Neural cell (in vitro differentiated cells): ENCODE measurements at regions not wholly inside any gene's neighbourhood (a gene's known extent, or its start where the extent isn't known, plus 50 kb on each side); places are given as distances from the start of the nearest gene placed in this dataset.
"Not testable (repeated sequence)": the region's sequence is repeated elsewhere in the genome, so short reads cannot be mapped to it uniquely, and the experiment has no call there.

Experiments
- H2AFZ ChIP-seq: fragments of 200-600, 300-800 bp; sonication (generic), shearing (Covaris generic); 2 replicates; pipeline ENCODE4 v1.6.0; 2014; ENCODE audit warnings: low read depth, mild to moderate bottlenecking, antibody characterized with exemption, low read length, moderate library complexity
- H3F3A ChIP-seq: fragments of 200-600 bp; shearing (Covaris generic); 2 replicates; pipeline ENCODE4 v1.6.1; 2016; ENCODE audit warnings: mild to moderate bottlenecking, moderate library complexity, mixed read lengths, antibody characterized with exemption, low read length; ENCODE audit not compliant: insufficient read depth, poor library complexity, severe bottlenecking
- H3K27ac ChIP-seq: fragments of 200-600, 300-800 bp; sonication (generic), shearing (Covaris generic); 2 replicates; pipeline ENCODE4 v1.5.1; 2014; ENCODE audit warnings: mild to moderate bottlenecking, low read length, moderate library complexity
- H3K27me3 ChIP-seq: fragments of 300-800, 200-600 bp; sonication (generic), shearing (Covaris generic); 2 replicates; pipeline ENCODE4 v1.6.0; 2014; ENCODE audit warnings: mild to moderate bottlenecking, low read depth, low read length, moderate library complexity; ENCODE audit not compliant: insufficient read depth
- H3K36me3 ChIP-seq: fragments of 300-800, 200-600 bp; sonication (generic), shearing (Covaris generic); 2 replicates; pipeline ENCODE4 v1.5.1; 2014; ENCODE audit warnings: mild to moderate bottlenecking, antibody characterized with exemption, low read length, moderate library complexity; ENCODE audit not compliant: insufficient read depth
- H3K4me2 ChIP-seq: fragments of 300-800, 200-600 bp; sonication (generic), shearing (Covaris generic); 2 replicates; pipeline ENCODE4 v1.6.0; 2014; ENCODE audit warnings: mild to moderate bottlenecking, low read length
- H3K4me3 ChIP-seq: fragments of 300-800, 200-600 bp; sonication (generic), shearing (Covaris generic); 2 replicates; pipeline ENCODE4 v1.5.1; 2014; ENCODE audit warnings: mild to moderate bottlenecking, low read length, moderate library complexity
- H3K79me2 ChIP-seq: fragments of 200-600 bp; shearing (Covaris generic); replicated peaks from 2 replicates; pipeline ENCODE4 v1.6.0; 2014; ENCODE audit warnings: mild to moderate bottlenecking, low read length, moderate library complexity; ENCODE audit not compliant: insufficient read depth
- H3K9ac ChIP-seq: fragments of 300-800, 200-600 bp; sonication (generic), shearing (Covaris generic); 2 replicates; pipeline ENCODE4 v1.6.1; 2016; ENCODE audit warnings: mild to moderate bottlenecking, low read length, mixed read lengths
- H3K9me2 ChIP-seq: fragments of 200-600 bp; shearing (Covaris generic); 2 replicates; pipeline ENCODE4 v1.6.1; 2016; ENCODE audit warnings: mild to moderate bottlenecking, low read length, mixed read lengths; ENCODE audit not compliant: insufficient read depth
- H3K9me3 ChIP-seq: fragments of 200-600, 300-800 bp; sonication (generic), shearing (Covaris generic); 2 replicates; pipeline ENCODE4 v1.6.1; 2016; ENCODE audit warnings: mild to moderate bottlenecking, mixed run types, low read length, moderate library complexity, mixed read lengths
- H4K20me1 ChIP-seq: fragments of 200-600 bp; shearing (Covaris generic); 2 replicates; pipeline ENCODE4 v1.6.1; 2016; ENCODE audit warnings: mild to moderate bottlenecking, mixed run types; ENCODE audit not compliant: insufficient read depth
- EP300 ChIP-seq: fragments of 450-650 bp; conservative IDR thresholded peaks from 2 replicates; pipeline ENCODE4 v1.6.1; 2014; ENCODE audit warnings: antibody characterized with exemption, mild to moderate bottlenecking, moderate library complexity; ENCODE audit not compliant: poor library complexity, severe bottlenecking
- EZH2 ChIP-seq: fragments of 200-600, 300-800 bp; shearing (Covaris generic), sonication (generic); IDR thresholded peaks from 2 replicates; pipeline ENCODE4 v1.6.1; 2014; ENCODE audit warnings: antibody characterized with exemption, low read length, borderline replicate concordance, mild to moderate bottlenecking; ENCODE audit not compliant: insufficient read depth, poor library complexity, severe bottlenecking
- MXI1 ChIP-seq: fragments of 450-650 bp; conservative IDR thresholded peaks from 2 replicates; pipeline ENCODE4 v1.6.1; 2014; ENCODE audit warnings: antibody characterized with exemption, mild to moderate bottlenecking; ENCODE audit not compliant: poor library complexity, severe bottlenecking
- POLR2AphosphoS5 ChIP-seq: IDR thresholded peaks from 2 replicates; pipeline ENCODE4 v1.6.1; 2012
- RAD21 ChIP-seq: fragments of 450-650 bp; conservative IDR thresholded peaks from 2 replicates; pipeline ENCODE4 v1.6.1; 2014; ENCODE audit warnings: antibody characterized with exemption, mild to moderate bottlenecking, moderate library complexity
- REST ChIP-seq: IDR thresholded peaks from 2 replicates; pipeline ENCODE4 v1.6.1; 2012; ENCODE audit warnings: borderline replicate concordance
- SMC3 ChIP-seq: fragments of 450-650 bp; conservative IDR thresholded peaks from 2 replicates; pipeline ENCODE4 v1.6.1; 2014; ENCODE audit warnings: antibody characterized with exemption, mild to moderate bottlenecking, moderate library complexity; ENCODE audit not compliant: poor library complexity
- TAF1 ChIP-seq: IDR thresholded peaks from 2 replicates; pipeline ENCODE4 v1.6.1; 2012; ENCODE audit warnings: low read depth
- TF ChIP-seq, protein P1 (sequence below): fragments of 450-650 bp; IDR thresholded peaks from 2 replicates; pipeline ENCODE4 v1.5.1; 2014; ENCODE audit warnings: antibody characterized with exemption, mild to moderate bottlenecking, moderate library complexity; ENCODE audit not compliant: poor library complexity, severe bottlenecking

DNA sequence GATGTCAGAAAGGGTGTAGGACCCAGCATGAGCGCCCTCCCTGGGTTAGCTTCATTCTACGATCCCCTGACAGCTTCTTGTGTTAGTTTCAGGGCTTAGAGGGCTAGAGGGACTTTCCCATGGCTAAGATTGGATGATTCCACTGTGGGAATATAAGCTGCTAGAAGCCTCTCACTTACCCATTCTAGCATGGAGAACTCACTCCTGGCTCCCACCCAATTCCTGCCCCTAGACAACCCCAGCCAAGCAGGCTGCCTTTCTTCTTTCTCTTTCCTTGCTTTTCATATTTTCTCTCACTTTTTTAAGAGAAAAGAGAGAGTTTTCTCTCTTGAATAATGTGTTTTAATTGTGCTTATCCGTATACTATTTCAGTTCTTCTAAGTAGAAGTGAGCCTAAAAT, 335.1 kb upstream of the CNTN6 start:
- H3K9me3 ChIP-seq = no peaks in the 10 kb centered on the region

GRCh38 chr3:759106-759505, 333.7 kb upstream of the CNTN6 start:
- Histone ChIP-seq H3K4me2 (no peak overlapping the region), H4K20me1 (no peaks in the 10 kb centered on the region), H3K36me3 (no peaks in the 10 kb centered on the region), H3K79me2 (no peaks in the 10 kb centered on the region), H3K9ac (no peak overlapping the region), H2AFZ (no peak overlapping the region), H3K9me3 (no peaks in the 10 kb centered on the region), H3K9me2 (no peaks in the 10 kb centered on the region), H3K27ac (no peak overlapping the region), H3F3A (no peaks in the 10 kb centered on the region), H3K4me3 (no peak overlapping the region), H3K27me3 (no peaks in the 10 kb centered on the region)
- TF ChIP-seq EZH2 (no peak), POLR2AphosphoS5 (no peak)

More for the DNA sequence above, 335.1 kb upstream of the CNTN6 start:
- no peak overlapping the region for H3K27ac ChIP-seq
- H3K9me2 ChIP-seq = no peaks in the 10 kb centered on the region
- H3K4me3 ChIP-seq = no peak overlapping the region
- H2AFZ ChIP-seq = no peak overlapping the region
- no peaks in the 10 kb centered on the region for H4K20me1 ChIP-seq
- no peak for TF ChIP-seq TAF1
- no peak for TF ChIP-seq RAD21
- TF ChIP-seq, protein P1, sequence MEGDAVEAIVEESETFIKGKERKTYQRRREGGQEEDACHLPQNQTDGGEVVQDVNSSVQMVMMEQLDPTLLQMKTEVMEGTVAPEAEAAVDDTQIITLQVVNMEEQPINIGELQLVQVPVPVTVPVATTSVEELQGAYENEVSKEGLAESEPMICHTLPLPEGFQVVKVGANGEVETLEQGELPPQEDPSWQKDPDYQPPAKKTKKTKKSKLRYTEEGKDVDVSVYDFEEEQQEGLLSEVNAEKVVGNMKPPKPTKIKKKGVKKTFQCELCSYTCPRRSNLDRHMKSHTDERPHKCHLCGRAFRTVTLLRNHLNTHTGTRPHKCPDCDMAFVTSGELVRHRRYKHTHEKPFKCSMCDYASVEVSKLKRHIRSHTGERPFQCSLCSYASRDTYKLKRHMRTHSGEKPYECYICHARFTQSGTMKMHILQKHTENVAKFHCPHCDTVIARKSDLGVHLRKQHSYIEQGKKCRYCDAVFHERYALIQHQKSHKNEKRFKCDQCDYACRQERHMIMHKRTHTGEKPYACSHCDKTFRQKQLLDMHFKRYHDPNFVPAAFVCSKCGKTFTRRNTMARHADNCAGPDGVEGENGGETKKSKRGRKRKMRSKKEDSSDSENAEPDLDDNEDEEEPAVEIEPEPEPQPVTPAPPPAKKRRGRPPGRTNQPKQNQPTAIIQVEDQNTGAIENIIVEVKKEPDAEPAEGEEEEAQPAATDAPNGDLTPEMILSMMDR = no peak
- TF ChIP-seq EP300 = no peak
- TF ChIP-seq MXI1 = no peak
- no peak for TF ChIP-seq POLR2AphosphoS5
- H3K36me3 ChIP-seq = no peaks in the 10 kb centered on the region
- H3K79me2 ChIP-seq = no peaks in the 10 kb centered on the region
- H3K4me2 ChIP-seq = no peak overlapping the region
- H3F3A ChIP-seq = no peaks in the 10 kb centered on the region
- no peaks in the 10 kb centered on the region for H3K27me3 ChIP-seq
- no peak overlapping the region for H3K9ac ChIP-seq

DNA sequence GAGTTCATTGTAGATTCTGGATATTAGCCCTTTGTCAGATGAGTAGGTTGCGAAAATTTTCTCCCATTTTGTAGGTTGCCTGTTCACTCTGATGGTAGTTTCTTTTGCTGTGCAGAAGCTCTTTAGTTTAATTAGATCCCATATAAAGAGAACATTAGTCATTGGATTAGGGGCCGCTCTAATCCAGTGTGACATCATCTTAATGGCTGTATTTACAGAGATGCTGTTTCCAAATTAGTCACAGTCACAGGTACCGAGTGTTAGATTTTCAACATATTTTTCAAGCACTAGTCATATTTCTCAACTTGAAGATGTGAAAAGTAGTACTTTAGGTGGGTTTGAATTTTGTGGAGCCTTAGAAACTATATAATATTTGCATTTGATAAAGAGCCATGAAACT, 319.4 kb upstream of the CNTN6 start:
- H2AFZ ChIP-seq, H3K9me3 ChIP-seq, H3F3A ChIP-seq, H3K36me3 ChIP-seq, H3K79me2 ChIP-seq, H3K9me2 ChIP-seq, H3K4me2 ChIP-seq, H3K27me3 ChIP-seq, H3K27ac ChIP-seq, H3K9ac ChIP-seq, H3K4me3 ChIP-seq, H4K20me1 ChIP-seq: not testable (repeated sequence)

GRCh38 chr3:775178-775880, 317.5 kb upstream of the CNTN6 start:
- Histone ChIP-seq H3K9me3 (no peaks in the 10 kb centered on the region), H3K9ac (no peak overlapping the region), H3K9me2 (no peaks in the 10 kb centered on the region), H3K79me2 (no peaks in the 10 kb centered on the region), H3F3A (no peaks in the 10 kb centered on the region), H3K4me2 (no peak overlapping the region), H3K27me3 (no peaks in the 10 kb centered on the region), H3K36me3 (no peaks in the 10 kb centered on the region), H2AFZ (no peak overlapping the region), H3K4me3 (peak overlapping the region; percentile 0), H3K27ac (no peak overlapping the region), H4K20me1 (no peaks in the 10 kb centered on the region)
- TF ChIP-seq, protein P1 = no peak
- no peak for TF ChIP-seq POLR2AphosphoS5
- TF ChIP-seq EZH2 = no peak
- no peak for TF ChIP-seq RAD21
- no peak for TF ChIP-seq EP300
- no peak for TF ChIP-seq MXI1
- no peak for TF ChIP-seq TAF1
- no peak for TF ChIP-seq REST
- TF ChIP-seq SMC3 = no peak
